Ramos (cell line): ENCODE measurements at regions not wholly inside any gene's neighbourhood (a gene's known extent, or its start where the extent isn't known, plus 50 kb on each side); places are given as distances from the start of the nearest gene placed in this dataset.
"Not testable (repeated sequence)": the region's sequence is repeated elsewhere in the genome, so short reads cannot be mapped to it uniquely, and the experiment has no call there.

Experiments used
- in situ Hi-C: fragments of 300-500 bp; cut with MboI; formaldehyde crosslinking; loops from one replicate; pipeline ENCODE4 v1.14.3; 2022; ENCODE audit warnings: low sequenced_read_pairs; ENCODE audit not compliant: unreplicated experiment

DNA sequence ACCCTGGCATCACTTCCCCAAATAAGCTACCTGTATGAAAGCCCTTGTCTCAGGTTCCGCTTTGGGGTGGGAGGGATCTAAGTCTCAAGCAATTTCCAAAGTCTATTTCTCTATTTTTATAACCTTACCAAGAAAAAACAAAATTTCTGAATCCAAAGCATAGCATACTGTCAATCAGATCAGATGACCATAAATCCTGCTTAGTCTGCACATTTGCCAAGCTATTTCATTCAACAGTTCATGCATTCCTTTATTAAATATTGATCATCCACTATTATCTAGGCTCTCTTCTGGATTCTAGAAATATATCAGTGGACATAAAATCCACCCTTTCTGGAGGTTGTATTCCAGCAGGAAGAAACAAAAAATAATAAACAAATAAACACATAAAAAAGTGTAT, 263.5 kb upstream of the USP15 start:
- in situ Hi-C loops: no loop called here

GRCh38 chr12:61998791-61999190, 261.4 kb upstream of the USP15 start:
- in situ Hi-C loops: no loop called here

DNA sequence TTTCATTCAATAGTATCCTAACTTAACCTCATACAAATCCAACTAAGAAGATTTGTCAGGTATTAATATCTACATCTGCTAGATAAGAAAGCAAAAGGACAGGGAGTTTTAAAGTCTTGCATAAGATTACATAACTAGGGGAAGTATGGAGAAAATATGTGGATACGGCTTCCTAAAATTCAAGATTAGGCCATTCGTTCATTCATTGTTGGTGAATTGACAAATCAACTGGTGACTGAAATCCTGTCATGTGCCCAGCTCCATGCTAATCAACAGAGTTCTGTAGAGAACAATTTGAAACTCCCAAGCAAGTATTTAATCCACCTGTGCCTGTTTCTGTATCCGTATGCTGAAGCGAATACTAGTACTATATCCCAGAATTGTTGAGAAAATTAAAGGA, 260.9 kb upstream of the USP15 start:
- in situ Hi-C loops: no loop called here

GRCh38 chr12:62001424-62001823, 258.8 kb upstream of the USP15 start:
- in situ Hi-C loops: no loop called here

- in situ Hi-C loops: no loop called here
Observed at GRCh38 chr12:62003226-62003625, 257.0 kb upstream of the USP15 start.

- in situ Hi-C loops: no loop called here
Observed at GRCh38 chr12:62003701-62004100, 256.5 kb upstream of the USP15 start.

DNA sequence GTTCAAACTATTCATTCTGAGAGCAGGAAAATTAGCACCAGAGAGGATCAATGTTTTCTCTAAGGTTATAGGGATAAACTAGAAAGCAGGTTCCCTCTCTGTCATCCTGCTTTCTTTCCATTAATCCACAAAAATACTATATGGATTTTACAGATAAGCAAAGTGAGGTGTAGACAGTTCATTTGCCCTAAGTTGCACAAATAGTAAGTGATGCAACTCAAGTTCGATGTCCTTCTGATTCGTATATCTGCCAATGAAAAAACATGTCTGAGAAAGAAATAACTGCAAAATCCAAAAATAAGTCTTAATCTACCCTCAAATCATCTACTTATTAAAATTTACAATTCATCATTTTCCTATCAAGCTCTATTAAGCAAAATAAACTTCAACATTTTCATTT, 254.6 kb upstream of the USP15 start:
- in situ Hi-C loops: no loop called here

GRCh38 chr12:62006076-62006732, 254.0 kb upstream of the USP15 start:
- in situ Hi-C loops: no loop called here

GRCh38 chr12:62008703-62009102, 251.5 kb upstream of the USP15 start:
- in situ Hi-C loops: no loop called here

DNA sequence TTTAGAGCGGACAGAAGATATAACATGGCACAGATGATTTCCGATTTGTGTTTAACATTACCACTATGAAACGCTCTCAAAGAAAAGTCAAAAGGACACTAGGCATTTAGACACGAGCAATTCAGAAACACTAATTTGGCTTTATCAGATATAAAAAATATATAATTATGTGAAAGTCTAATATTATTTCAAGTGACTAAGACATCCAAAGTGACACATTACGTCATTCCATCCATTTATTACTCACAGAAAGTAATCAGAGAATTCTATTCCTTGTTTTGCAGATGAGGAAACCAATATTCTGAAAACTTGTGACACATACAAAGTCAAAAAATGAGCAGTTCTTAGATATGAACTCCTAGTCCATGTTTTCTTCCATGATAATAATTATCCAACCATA, 250.8 kb upstream of the USP15 start:
- in situ Hi-C loops: no loop called here

DNA sequence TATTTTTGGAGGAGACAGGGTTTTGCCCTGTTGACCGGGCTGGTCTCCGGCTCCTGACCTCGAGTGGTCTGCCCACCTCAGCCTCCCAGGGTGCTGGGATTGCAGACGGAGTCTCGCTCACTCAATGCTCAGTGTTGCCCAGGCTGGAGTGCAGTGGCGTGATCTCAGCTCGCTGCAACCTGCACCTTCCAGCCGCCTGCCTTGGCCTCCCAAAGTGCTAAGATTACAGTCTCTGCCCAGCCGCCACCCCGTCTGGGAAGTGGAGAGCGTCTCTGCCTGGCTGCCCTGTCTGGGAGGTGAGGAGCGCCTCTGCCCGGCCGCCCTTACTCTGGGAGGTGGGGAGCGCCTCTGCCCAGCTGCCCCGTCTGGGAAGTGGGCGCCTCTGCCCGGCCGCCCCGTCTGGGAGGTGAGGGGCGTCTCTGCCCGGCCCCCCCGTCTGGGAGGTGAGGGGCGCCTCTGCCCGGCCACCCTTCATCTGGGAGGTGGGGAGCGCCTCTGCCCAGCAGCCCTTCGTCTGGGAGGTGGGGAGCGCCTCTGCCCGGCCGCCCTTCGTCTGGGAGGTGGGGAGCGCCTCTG, 249.8 kb upstream of the USP15 start:
- in situ Hi-C loops: not testable (repeated sequence)

DNA sequence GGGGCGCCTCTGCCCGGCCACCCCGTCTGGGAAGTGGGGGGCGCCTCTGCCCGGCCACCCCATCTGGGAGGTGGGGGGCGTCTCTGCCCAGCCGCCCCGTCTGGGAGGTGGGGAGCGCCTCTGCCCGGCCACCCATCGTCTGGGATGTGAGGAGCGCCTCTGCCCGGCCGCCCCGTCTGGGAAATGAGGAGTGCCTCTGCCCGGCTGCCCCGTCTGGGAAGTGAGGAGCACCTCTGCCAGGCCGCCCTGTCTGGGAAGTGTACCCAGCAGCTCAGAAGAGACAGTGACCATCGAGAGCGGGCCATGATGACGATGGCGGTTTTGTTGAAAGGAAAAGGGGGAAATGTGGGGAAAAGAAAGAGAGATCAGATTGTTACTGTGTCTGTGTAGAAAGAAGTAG, 249.2 kb upstream of the USP15 start:
- in situ Hi-C loops: not testable (repeated sequence)

DNA sequence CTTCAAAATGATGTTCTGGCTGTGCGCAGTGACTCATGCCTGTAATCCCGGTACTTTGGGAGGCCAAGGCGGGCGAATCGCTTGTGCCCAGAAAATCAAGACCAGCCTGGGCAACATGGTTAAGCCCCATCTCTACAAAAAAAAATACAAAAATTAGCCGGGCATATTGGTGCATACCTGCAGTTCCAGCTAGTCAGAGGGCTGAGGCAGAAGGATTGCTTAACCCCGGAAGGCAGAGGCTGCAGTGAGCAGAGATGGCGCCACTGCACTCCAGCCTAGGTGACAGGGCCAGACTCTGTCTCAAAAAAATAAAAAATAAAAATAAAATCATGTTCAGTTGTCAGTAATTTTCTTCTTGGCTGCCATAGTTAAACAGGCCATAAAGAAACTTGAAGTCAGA, 245.9 kb upstream of the USP15 start:
- in situ Hi-C loops: no loop called here

GRCh38 chr12:62016021-62016420, 244.2 kb upstream of the USP15 start:
- in situ Hi-C loops: no loop called here

DNA sequence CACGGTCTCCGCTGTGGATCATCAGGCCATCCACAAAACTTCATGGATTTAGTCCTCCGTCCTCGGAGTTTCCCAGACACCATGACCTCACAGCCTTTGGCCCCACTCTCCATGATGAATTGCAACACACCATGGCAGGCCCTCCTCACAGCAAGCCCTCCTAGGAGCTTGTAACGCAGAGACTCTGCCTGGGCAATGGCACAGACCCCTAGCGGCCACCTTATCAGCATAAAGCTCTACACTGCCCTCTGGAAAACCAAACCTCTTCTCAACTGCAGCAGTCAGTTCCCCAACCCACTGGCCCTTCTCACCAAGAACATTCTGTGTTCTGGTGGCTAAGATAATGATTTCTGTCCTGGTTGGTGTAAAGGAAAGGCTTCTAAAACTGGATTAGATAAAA, 238.4 kb upstream of the USP15 start:
- in situ Hi-C loops: no loop called here

GRCh38 chr12:62028536-62028935, 231.7 kb upstream of the USP15 start:
- in situ Hi-C loops: no loop called here

DNA sequence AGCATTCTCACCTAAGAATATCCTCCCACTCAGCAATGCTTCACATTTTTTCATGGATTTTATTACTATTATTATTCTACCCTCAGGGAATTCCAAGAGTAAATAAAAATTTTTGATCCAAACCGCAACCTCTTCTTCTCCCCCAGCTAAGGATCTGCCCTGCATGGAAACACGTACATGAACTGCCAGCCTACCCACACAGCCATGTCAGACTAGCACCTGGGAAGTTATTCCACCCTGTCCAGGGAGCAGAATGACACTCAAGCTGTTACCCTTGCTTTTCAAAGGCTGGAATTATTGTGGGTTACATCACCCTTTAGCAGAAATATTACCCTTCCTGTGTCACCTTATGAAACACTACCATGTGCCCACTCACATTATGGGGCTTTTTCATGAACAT, 227.3 kb upstream of the USP15 start:
- in situ Hi-C loops: no loop called here

DNA sequence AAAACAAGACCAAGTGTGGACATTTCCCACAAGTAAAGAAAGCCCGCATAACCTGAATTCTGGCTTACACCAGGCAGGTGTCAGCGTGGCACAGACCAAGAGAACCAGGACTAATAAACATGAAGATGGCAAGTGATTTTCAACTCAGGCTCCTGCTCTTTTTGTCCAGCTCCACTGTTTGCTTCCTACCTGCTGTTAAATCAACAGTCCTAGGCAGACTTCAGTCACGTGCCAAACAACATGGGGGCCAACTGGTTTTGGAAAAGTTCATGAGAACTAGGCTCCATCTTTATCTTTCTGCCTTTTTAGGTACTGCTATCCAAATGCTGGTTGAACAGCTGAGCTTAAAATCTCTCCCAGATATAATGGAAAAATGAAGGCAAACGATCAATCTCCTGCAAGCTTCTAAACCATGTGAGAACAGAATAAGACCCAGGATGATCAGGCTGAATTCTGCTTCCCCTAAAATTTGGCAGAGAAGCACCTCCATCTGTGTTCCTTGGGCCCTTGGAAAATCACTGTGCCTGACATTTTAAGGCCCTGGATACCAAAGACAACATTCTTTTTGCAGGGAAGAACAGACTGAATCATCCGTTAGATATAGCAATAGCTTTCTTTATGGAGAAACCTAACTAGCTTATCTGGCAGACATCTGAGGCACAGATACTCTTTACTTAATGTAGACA, 215.6 kb upstream of the USP15 start:
- in situ Hi-C loops: no loop called here

DNA sequence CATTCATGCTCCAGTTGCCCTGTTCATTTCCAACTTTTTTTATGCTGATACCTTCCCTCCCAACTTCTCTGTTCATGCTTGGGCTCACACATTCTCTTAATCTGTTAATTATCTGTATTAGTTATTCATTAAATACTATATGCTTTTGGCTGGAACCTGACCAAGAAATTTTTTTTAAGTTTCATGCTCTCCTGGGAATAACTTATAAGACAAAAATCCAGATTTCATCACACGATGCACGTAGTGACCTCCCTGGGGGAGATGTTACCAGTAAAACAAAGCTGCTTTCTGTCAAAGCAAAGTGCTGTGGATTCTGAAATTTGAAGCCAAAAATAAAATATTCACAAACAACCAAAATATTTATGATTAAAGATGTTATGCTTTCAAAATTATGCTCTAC, 215.0 kb upstream of the USP15 start:
- in situ Hi-C loops: no loop called here

GRCh38 chr12:62050785-62051184, 209.4 kb upstream of the USP15 start:
- in situ Hi-C loops: no loop called here

- in situ Hi-C loops: no loop called here
Observed at GRCh38 chr12:62069976-62070375, 190.2 kb upstream of the USP15 start.

GRCh38 chr12:62073236-62073635, 187.0 kb upstream of the USP15 start:
- in situ Hi-C loops: not testable (repeated sequence)
